Upper lobe of left lung (tissue), 6 donors: ENCODE measurements at regions not wholly inside any gene's neighbourhood (a gene's known extent, or its start where the extent isn't known, plus 50 kb on each side); places are given as distances from the start of the nearest gene placed in this dataset.

Experiments
- ATAC-seq, 2 donors: fragments of 200-7000 bp; cut with Tn5 transposase; one replicate each; pipeline ENCODE4 v1.9.1; 2022; ENCODE audit warnings: mild to moderate bottlenecking in 2 of 2, moderate library complexity in 2 of 2; ENCODE audit not compliant: low FRiP score in 2 of 2
- DNase-seq, 2 donors: peaks; one replicate each; pipeline ENCODE4 v3.0.0-alpha.2; 2019 to 2020
- H3K27ac ChIP-seq, 4 donors: fragments of 200-600 bp; sonication (generic); one replicate each; pipeline ENCODE4 v1.5.1; 2016 to 2019
- H3K27me3 ChIP-seq, 4 donors: fragments of 200-600 bp; sonication (generic); one replicate each; pipeline ENCODE4 v1.5.1; 2017 to 2019
- H3K36me3 ChIP-seq, 4 donors: fragments of 200-600 bp; sonication (generic); one replicate each; pipeline ENCODE4 v1.5.1; 2016 to 2019
- H3K4me1 ChIP-seq, 4 donors: fragments of 200-600 bp; sonication (generic); one replicate each; pipeline ENCODE4 v1.5.1; 2018 to 2019
- H3K4me3 ChIP-seq, 4 donors: fragments of 200-600 bp; sonication (generic); one replicate each; pipeline ENCODE4 v1.5.1; 2017 to 2019; ENCODE audit warnings: mild to moderate bottlenecking in 2 of 4, moderate library complexity in 1 of 4
- H3K9me3 ChIP-seq, 4 donors: fragments of 200-600 bp; sonication (generic); one replicate each; pipeline ENCODE4 v1.5.1; 2018 to 2019
- EP300 ChIP-seq, 4 donors: sonication (generic); formaldehyde crosslinking; IDR thresholded peaks; one replicate each; pipeline ENCODE4 v1.5.1; 2017; ENCODE audit warnings: antibody characterized with exemption in 4 of 4, control low read depth in 2 of 4
- POLR2A ChIP-seq, 4 donors: fragments of 450-650 bp; IDR thresholded peaks; one replicate each; pipeline ENCODE4 v1.5.1; 2016 to 2017; ENCODE audit warnings: antibody characterized with exemption in 4 of 4, mild to moderate bottlenecking in 2 of 4
- POLR2AphosphoS5 ChIP-seq, 2 donors: sonication (generic); formaldehyde crosslinking; IDR thresholded peaks; one replicate each; pipeline ENCODE4 v1.5.1; 2017; ENCODE audit warnings: antibody characterized with exemption in 2 of 2
- WGBS, 2 donors: methylation state at CpG; one replicate each; pipeline ENCODE4 v1.1.5; 2017 to 2018; 5-methylcytosine and 5-hydroxymethylcytosine counted together
- TF ChIP-seq, protein P1 (sequence below), 6 experiments: fragments of 450-650 bp in 4 of 6; fragments of 200-600 bp in 2 of 6; sonication (generic) in 2 of 6; IDR thresholded peaks; one replicate each; pipeline ENCODE4 v1.5.1; 2016 to 2019; ENCODE audit warnings: antibody characterized with exemption in 6 of 6
- donor health status: DM: no; HTN: no; CAD: no; lungs with moderate emphysema.
- donor health status: DM: no; HTN: yes; CAD: no; lungs with severe emphysema.

DNA sequence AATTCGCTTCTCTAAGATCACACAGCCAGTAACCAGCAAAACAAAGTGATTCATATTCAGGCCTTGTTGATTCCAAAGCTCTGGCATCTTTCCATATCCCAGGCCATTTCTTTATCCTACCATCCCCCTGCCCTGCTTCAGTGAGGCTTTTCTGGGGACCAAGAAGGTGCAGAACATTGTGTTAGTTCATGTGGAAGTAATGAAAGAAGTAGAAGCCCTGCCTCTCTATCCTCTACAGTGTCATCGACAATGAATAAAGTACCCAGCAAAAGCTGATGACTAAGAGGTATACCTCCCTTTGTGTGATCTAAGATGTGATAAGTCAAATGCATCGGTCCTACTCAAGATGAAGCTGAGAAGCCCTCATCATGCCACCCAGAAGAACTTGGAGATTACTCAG, 383.2 kb downstream of the BCL11A start:
- no peaks in the 10 kb centered on the region for H3K9me3 ChIP-seq
- no peaks in the 10 kb centered on the region for H3K4me1 ChIP-seq
- H3K27ac ChIP-seq: no peak overlapping the region
- ATAC-seq (no peak), DNase-seq (no peak)
- no peak overlapping the region for H3K4me3 ChIP-seq
- H3K27me3 ChIP-seq: no peaks in the 10 kb centered on the region
- H3K36me3 ChIP-seq: no peaks in the 10 kb centered on the region
- 84 to 87% methylated on average over 3 of the region's 3 CpGs for WGBS, 2 donors
- no peak for TF ChIP-seq POLR2A (IDR thresholded peaks at IDR 0.05)
- TF ChIP-seq, protein P1, sequence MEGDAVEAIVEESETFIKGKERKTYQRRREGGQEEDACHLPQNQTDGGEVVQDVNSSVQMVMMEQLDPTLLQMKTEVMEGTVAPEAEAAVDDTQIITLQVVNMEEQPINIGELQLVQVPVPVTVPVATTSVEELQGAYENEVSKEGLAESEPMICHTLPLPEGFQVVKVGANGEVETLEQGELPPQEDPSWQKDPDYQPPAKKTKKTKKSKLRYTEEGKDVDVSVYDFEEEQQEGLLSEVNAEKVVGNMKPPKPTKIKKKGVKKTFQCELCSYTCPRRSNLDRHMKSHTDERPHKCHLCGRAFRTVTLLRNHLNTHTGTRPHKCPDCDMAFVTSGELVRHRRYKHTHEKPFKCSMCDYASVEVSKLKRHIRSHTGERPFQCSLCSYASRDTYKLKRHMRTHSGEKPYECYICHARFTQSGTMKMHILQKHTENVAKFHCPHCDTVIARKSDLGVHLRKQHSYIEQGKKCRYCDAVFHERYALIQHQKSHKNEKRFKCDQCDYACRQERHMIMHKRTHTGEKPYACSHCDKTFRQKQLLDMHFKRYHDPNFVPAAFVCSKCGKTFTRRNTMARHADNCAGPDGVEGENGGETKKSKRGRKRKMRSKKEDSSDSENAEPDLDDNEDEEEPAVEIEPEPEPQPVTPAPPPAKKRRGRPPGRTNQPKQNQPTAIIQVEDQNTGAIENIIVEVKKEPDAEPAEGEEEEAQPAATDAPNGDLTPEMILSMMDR (IDR thresholded peaks at IDR 0.05): no peak
- no peak for TF ChIP-seq EP300 (IDR thresholded peaks at IDR 0.05)
- no peak for TF ChIP-seq POLR2AphosphoS5 (IDR thresholded peaks at IDR 0.05)

- Histone ChIP-seq H3K4me3 (no peak overlapping the region), H3K27me3 (no peaks in the 10 kb centered on the region), H3K4me1 (no peaks in the 10 kb centered on the region), H3K27ac (no peak overlapping the region), H3K36me3 (no peaks in the 10 kb centered on the region), H3K9me3 (no peaks in the 10 kb centered on the region)
- no peak for ATAC-seq
- WGBS, 2 donors: 94 to 100% methylated on average over 1 to 3 of the region's 3 CpGs
- no peak for DNase-seq
- TF ChIP-seq POLR2A (IDR thresholded peaks at IDR 0.05) (no peak), POLR2AphosphoS5 (IDR thresholded peaks at IDR 0.05) (no peak), EP300 (IDR thresholded peaks at IDR 0.05) (no peak)
- TF ChIP-seq, protein P1 (IDR thresholded peaks at IDR 0.05): no peak
Observed at GRCh38 chr2:60168247-60168646, 385.2 kb downstream of the BCL11A start.

DNA sequence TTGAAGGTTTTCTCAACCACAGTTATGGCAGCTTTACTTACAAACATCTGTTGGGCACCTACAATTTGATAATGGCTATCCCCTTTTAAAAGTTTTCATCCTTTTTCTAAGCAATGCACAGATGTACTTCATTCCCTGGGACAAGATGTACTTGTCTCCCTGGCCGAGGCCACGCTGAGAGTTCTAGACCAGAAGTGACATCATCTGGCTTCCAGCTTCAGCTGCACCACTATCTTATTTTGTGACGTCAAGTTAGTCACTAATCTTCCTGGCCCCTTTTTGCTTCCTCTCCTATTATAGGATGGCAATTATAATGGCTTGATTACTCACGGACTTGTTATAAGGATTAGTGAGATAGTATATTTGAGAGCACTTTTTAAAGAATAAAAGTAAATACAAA, 386.4 kb downstream of the BCL11A start:
- DNase-seq: no peak
- Histone ChIP-seq H3K4me1 (no peaks in the 10 kb centered on the region), H3K36me3 (no peaks in the 10 kb centered on the region), H3K27ac (no peak overlapping the region), H3K27me3 (no peaks in the 10 kb centered on the region), H3K9me3 (no peaks in the 10 kb centered on the region), H3K4me3 (no peak overlapping the region)
- TF ChIP-seq POLR2AphosphoS5 (IDR thresholded peaks at IDR 0.05) (no peak), EP300 (IDR thresholded peaks at IDR 0.05) (no peak), POLR2A (IDR thresholded peaks at IDR 0.05) (no peak)
- TF ChIP-seq, protein P1 (IDR thresholded peaks at IDR 0.05): no peak
- ATAC-seq: no peak
- 70 to 82% methylated on average over 4 of the region's 4 CpGs for WGBS, 2 donors

- ATAC-seq (peak in 1 of 2 donors; percentile 8), DNase-seq (no peak)
- no peaks in the 10 kb centered on the region for H3K4me1 ChIP-seq
- no peak for TF ChIP-seq POLR2AphosphoS5 (IDR thresholded peaks at IDR 0.05)
- TF ChIP-seq POLR2A (IDR thresholded peaks at IDR 0.05): no peak
- no peak for TF ChIP-seq EP300 (IDR thresholded peaks at IDR 0.05)
- TF ChIP-seq, protein P1 (IDR thresholded peaks at IDR 0.05): no peak
- no peaks in the 10 kb centered on the region for H3K9me3 ChIP-seq
- 90 to 94% methylated on average over 7 of the region's 7 CpGs for WGBS, 2 donors
- no peaks in the 10 kb centered on the region for H3K36me3 ChIP-seq
- no peaks in the 10 kb centered on the region for H3K27me3 ChIP-seq
- H3K27ac ChIP-seq: no peak overlapping the region
- H3K4me3 ChIP-seq: no peak overlapping the region
Observed at GRCh38 chr2:60163691-60164090, 389.8 kb downstream of the BCL11A start.

GRCh38 chr2:60159519-60159918, 393.9 kb downstream of the BCL11A start:
- Histone ChIP-seq H3K36me3 (no peaks in the 10 kb centered on the region), H3K27ac (no peak overlapping the region), H3K27me3 (no peaks in the 10 kb centered on the region), H3K9me3 (no peaks in the 10 kb centered on the region), H3K4me1 (no peaks in the 10 kb centered on the region), H3K4me3 (no peak overlapping the region)
- no peak for TF ChIP-seq EP300 (IDR thresholded peaks at IDR 0.05)
- no peak for DNase-seq
- no peak for ATAC-seq
- WGBS, 2 donors: 35 to 44% methylated on average over 2 of the region's 2 CpGs
